Astrocyte (in vitro differentiated cells and primary cell): ENCODE measurements at regions not wholly inside any gene's neighbourhood (a gene's known extent, or its start where the extent isn't known, plus 50 kb on each side); places are given as distances from the start of the nearest gene placed in this dataset.
"Not testable (repeated sequence)": the region's sequence is repeated elsewhere in the genome, so short reads cannot be mapped to it uniquely, and the experiment has no call there.

Source experiments
- DNase-seq: peaks from one replicate; pipeline ENCODE4 v3.0.0-alpha.2; 2010; ENCODE audit warnings: low read depth
- FAIRE-seq: peaks from 2 replicates; lab custom pipeline; 2011; peaks lifted over from hg19 to GRCh38; lab: Jason Lieb, UNC
- H2AFZ ChIP-seq: 2 replicates; pipeline ENCODE4 v1.6.0; 2012; ENCODE audit warnings: low read depth, low read length, inconsistent platforms
- H3K27ac ChIP-seq: 2 replicates; pipeline ENCODE4 v1.5.1; 2011; ENCODE audit warnings: low read depth, low read length, inconsistent platforms
- H3K27me3 ChIP-seq: 2 replicates; pipeline ENCODE4 v1.6.0; 2011; ENCODE audit warnings: low read length, inconsistent platforms; ENCODE audit not compliant: insufficient read depth
- H3K36me3 ChIP-seq: 2 replicates; pipeline ENCODE4 v1.5.1; 2011; ENCODE audit warnings: low read length, inconsistent platforms; ENCODE audit not compliant: insufficient read depth
- H3K4me1 ChIP-seq: 2 replicates; pipeline ENCODE4 v1.5.1; 2011; ENCODE audit warnings: low read length, inconsistent platforms; ENCODE audit not compliant: insufficient read depth
- H3K4me2 ChIP-seq: 2 replicates; pipeline ENCODE4 v1.6.0; 2012; ENCODE audit warnings: low read length, inconsistent platforms
- H3K4me3 ChIP-seq: 2 replicates; pipeline ENCODE4 v1.5.1; 2011; ENCODE audit warnings: low read depth, mild to moderate bottlenecking, low read length, inconsistent platforms; ENCODE audit not compliant: insufficient read depth
- H3K79me2 ChIP-seq: 2 replicates; pipeline ENCODE4 v1.6.0; 2012; ENCODE audit warnings: mild to moderate bottlenecking, low read length, inconsistent platforms; ENCODE audit not compliant: insufficient read depth
- H3K9ac ChIP-seq: 2 replicates; pipeline ENCODE4 v1.6.0; 2012; ENCODE audit warnings: mild to moderate bottlenecking, low read length, inconsistent platforms
- H3K9me3 ChIP-seq: 2 replicates; pipeline ENCODE4 v1.5.1; 2012; ENCODE audit warnings: low read depth, mild to moderate bottlenecking, low read length, inconsistent platforms; ENCODE audit not compliant: insufficient read depth
- H4K20me1 ChIP-seq: 2 replicates; pipeline ENCODE4 v1.6.0; 2012; ENCODE audit warnings: low read length, inconsistent platforms; ENCODE audit not compliant: insufficient read depth
- H3K27ac Mint-ChIP-seq: one replicate; pipeline ENCODE4 v1.8.0; 2021; ENCODE audit warnings: mild to moderate bottlenecking, mixed read lengths; ENCODE audit not compliant: unreplicated experiment
- H3K27me3 Mint-ChIP-seq: one replicate; pipeline ENCODE4 v1.8.0; 2021; ENCODE audit warnings: low read depth, mixed read lengths; ENCODE audit not compliant: unreplicated experiment
- H3K36me3 Mint-ChIP-seq: one replicate; pipeline ENCODE4 v1.8.0; 2021; ENCODE audit warnings: low read depth, mixed read lengths; ENCODE audit not compliant: unreplicated experiment
- H3K4me1 Mint-ChIP-seq: one replicate; pipeline ENCODE4 v1.8.0; 2021; ENCODE audit warnings: low read depth, mixed read lengths; ENCODE audit not compliant: unreplicated experiment
- H3K4me3 Mint-ChIP-seq: one replicate; pipeline ENCODE4 v1.8.0; 2021; ENCODE audit warnings: mild to moderate bottlenecking, moderate library complexity, mixed read lengths; ENCODE audit not compliant: unreplicated experiment
- H3K9me3 Mint-ChIP-seq: one replicate; pipeline ENCODE4 v1.8.0; 2021; ENCODE audit warnings: mild to moderate bottlenecking, mixed read lengths; ENCODE audit not compliant: unreplicated experiment
- EZH2 ChIP-seq: IDR thresholded peaks from 2 replicates; pipeline ENCODE4 v1.6.1; 2012; ENCODE audit warnings: mild to moderate bottlenecking, low read length, inconsistent platforms; ENCODE audit not compliant: insufficient read depth
- TF ChIP-seq, protein P1 (sequence below): IDR thresholded peaks from 2 replicates; pipeline ENCODE4 v1.5.1; 2011; ENCODE audit warnings: low read depth, mild to moderate bottlenecking, inconsistent platforms, low read length, moderate library complexity; ENCODE audit not compliant: insufficient read depth

DNA sequence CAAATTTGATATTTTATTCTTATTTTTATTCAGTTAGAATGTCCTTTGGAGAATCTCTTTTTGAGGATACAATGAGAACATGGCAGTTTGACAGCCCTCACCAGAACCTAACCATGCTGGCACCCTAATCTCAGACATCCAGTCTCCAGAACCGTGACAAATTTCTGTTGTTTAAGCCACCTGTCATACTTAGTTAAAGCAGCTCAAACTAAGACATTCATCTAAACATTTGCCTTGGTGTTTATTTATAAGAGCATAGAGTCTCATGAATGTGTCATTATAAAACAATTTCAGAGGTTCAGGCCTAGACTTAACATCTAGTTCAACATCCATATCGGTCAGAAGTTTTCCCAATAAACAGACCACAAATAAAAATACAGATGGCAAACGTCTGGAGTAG is 125.1 kb upstream of the FUNDC1 start:
- H3K4me3 ChIP-seq, result no peak overlapping the region

DNA sequence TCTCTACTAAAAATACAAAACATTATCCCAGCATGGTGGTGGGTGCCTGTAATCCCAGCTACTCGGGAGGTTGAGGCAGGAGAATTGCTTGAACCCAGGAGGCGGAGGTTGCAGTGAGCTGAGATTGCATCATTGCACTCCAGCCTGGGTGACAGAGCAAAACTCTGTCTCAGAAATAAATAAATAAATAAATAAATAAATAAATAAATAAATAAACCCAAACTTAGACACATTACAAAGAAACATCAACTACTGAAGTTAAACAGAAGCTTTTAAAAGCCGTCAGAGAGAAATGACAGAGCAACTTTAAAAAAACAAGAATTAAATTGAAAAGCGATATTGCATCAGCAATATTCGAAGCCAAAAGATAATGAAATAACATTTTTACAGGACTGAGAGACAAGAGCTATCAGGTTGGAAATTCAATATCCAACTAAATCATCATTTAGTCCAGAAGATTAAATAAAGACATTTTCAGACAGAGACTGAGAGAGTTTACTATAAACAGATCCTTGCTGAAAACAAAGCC is 115.1 kb upstream of the FUNDC1 start:
- H3K9me3 Mint-ChIP-seq, H3K27me3 Mint-ChIP-seq, H3K36me3 Mint-ChIP-seq, H2AFZ ChIP-seq, H3K9ac ChIP-seq, DNase-seq, H3K36me3 ChIP-seq, H3K4me3 ChIP-seq, H3K4me1 Mint-ChIP-seq, H4K20me1 ChIP-seq, H3K4me1 ChIP-seq, H3K27me3 ChIP-seq, H3K4me3 Mint-ChIP-seq, H3K27ac ChIP-seq, H3K4me2 ChIP-seq, H3K27ac Mint-ChIP-seq, H3K9me3 ChIP-seq, FAIRE-seq, H3K79me2 ChIP-seq: not testable (repeated sequence)

More for the DNA sequence above, 125.1 kb upstream of the FUNDC1 start:
- Histone ChIP-seq H4K20me1 (no peaks in the 10 kb centered on the region), H3K36me3 (no peaks in the 10 kb centered on the region), H3K79me2 (no peaks in the 10 kb centered on the region), H3K9me3 (no peaks in the 10 kb centered on the region), H3K4me1 (no peaks in the 10 kb centered on the region), H3K27me3 (no peaks in the 10 kb centered on the region), H2AFZ (no peak overlapping the region), H3K9ac (no peak overlapping the region), H3K27ac (no peak overlapping the region), H3K4me2 (no peak overlapping the region)
- Mint-ChIP-seq H3K27me3 (no peaks in the 10 kb centered on the region), H3K4me3 (no peak overlapping the region), H3K36me3 (no peaks in the 10 kb centered on the region), H3K27ac (no peak overlapping the region), H3K4me1 (no peaks in the 10 kb centered on the region), H3K9me3 (no peaks in the 10 kb centered on the region)
- DNase-seq, result peak; percentile 8
- FAIRE-seq, result no peak
- no peak for TF ChIP-seq EZH2
- TF ChIP-seq, protein P1, sequence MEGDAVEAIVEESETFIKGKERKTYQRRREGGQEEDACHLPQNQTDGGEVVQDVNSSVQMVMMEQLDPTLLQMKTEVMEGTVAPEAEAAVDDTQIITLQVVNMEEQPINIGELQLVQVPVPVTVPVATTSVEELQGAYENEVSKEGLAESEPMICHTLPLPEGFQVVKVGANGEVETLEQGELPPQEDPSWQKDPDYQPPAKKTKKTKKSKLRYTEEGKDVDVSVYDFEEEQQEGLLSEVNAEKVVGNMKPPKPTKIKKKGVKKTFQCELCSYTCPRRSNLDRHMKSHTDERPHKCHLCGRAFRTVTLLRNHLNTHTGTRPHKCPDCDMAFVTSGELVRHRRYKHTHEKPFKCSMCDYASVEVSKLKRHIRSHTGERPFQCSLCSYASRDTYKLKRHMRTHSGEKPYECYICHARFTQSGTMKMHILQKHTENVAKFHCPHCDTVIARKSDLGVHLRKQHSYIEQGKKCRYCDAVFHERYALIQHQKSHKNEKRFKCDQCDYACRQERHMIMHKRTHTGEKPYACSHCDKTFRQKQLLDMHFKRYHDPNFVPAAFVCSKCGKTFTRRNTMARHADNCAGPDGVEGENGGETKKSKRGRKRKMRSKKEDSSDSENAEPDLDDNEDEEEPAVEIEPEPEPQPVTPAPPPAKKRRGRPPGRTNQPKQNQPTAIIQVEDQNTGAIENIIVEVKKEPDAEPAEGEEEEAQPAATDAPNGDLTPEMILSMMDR, result no peak

DNA sequence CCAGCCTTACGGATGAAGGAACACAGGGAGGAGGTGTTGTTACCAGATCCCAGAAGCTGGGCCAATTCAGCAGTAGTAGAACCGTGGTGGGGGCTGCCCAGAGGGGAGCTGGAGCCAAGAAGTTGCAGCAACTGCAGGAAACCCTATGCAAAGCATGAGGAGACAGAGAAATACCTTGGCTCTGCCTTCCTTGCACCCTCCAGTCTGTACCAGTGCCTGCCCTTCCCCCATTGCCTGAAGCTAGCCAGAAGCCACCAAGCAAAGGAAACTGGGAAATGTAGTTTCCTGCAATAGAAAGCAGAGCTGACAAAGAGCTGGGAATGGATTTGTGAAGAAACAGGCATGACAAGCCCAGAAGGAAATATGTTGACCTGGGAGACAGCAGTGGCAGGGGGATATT is 108.7 kb upstream of the FUNDC1 start:
- Histone ChIP-seq H4K20me1 (no peaks in the 10 kb centered on the region), H3K4me1 (no peaks in the 10 kb centered on the region), H3K4me3 (no peak overlapping the region), H3K27ac (no peak overlapping the region), H2AFZ (no peak overlapping the region), H3K4me2 (no peak overlapping the region), H3K27me3 (no peaks in the 10 kb centered on the region), H3K79me2 (no peaks in the 10 kb centered on the region), H3K9ac (no peak overlapping the region), H3K9me3 (no peaks in the 10 kb centered on the region), H3K36me3 (no peaks in the 10 kb centered on the region)
- Mint-ChIP-seq H3K27ac (no peak overlapping the region), H3K27me3 (no peaks in the 10 kb centered on the region), H3K9me3 (no peaks in the 10 kb centered on the region), H3K4me1 (no peaks in the 10 kb centered on the region), H3K4me3 (no peak overlapping the region), H3K36me3 (no peaks in the 10 kb centered on the region)
- no peak for DNase-seq
- FAIRE-seq, result no peak
- no peak for TF ChIP-seq EZH2
- TF ChIP-seq, protein P1, result no peak
